ENCODE measurements at regions not wholly inside any gene's neighbourhood (a gene's known extent, or its start where the extent isn't known, plus 50 kb on each side); places are given as distances from the start of the nearest gene placed in this dataset.
"Not testable (repeated sequence)": the region's sequence is repeated elsewhere in the genome, so short reads cannot be mapped to it uniquely, and the experiment has no call there.

GRCh38 chr10:42722575-42722974 lies 60.0 kb upstream of the BMS1 start:
- 4% methylated on average over 4 of the region's 4 CpGs for WGBS (ENCODE audit: low lambda C conversion rate)

GRCh38 chr10:42723549-42723948 lies 59.0 kb upstream of the BMS1 start:
- H3F3A ChIP-seq (replicated peaks; ENCODE audit: insufficient read depth); H4K20me1 ChIP-seq (ENCODE audit: insufficient read depth); H3K27ac ChIP-seq (ENCODE audit: low read depth in 2 of 2, low read length in 1 of 2); H3K9me3 ChIP-seq; H3K4me1 ChIP-seq (ENCODE audit: control insufficient read depth in 1 of 2, insufficient read depth in 2 of 2, low read depth in 1 of 2, low read length in 1 of 2); H3K79me2 ChIP-seq (ENCODE audit: insufficient read depth); H3K9ac ChIP-seq; DNase-seq; POLR2A ChIA-PET; H3K4me2 ChIP-seq; H2AFZ ChIP-seq (ENCODE audit: low read depth); H3K4me3 ChIP-seq (ENCODE audit: low read depth in 2 of 2, low read length in 1 of 2); H3K9me2 ChIP-seq; H3K36me3 ChIP-seq (replicated peaks in 1 of 2; ENCODE audit: control insufficient read depth in 1 of 2, insufficient read depth in 2 of 2, low read length in 1 of 2): not testable (repeated sequence)
- WGBS (ENCODE audit: low lambda C conversion rate) = 1% methylated on average over 3 of the region's 3 CpGs
- CTCF ChIA-PET = interaction anchor here (1.5 kb wide), 1 partner anchor 30 kb away, joined by 5 read pairs; no protein-coding TSS in a partner anchor
- peaks cover 28% of the 10 kb centered on the region; the same call in 1 of the 2 replicates for H3K27me3 ChIP-seq (ENCODE audit: insufficient read depth)

More at GRCh38 chr10:42722575-42722974, 60.0 kb upstream of the BMS1 start:
- Histone ChIP-seq H3K27me3 (ENCODE audit: insufficient read depth) (peaks cover 28% of the 10 kb centered on the region; the same call in 1 of the 2 replicates), H3K27ac (ENCODE audit: low read depth in 2 of 2, low read length in 1 of 2) (no peak overlapping the region), H3K4me2 (no peak overlapping the region), H3K9me3 (no peaks in the 10 kb centered on the region), H3K9ac (no peak overlapping the region), H3K36me3 (replicated peaks in 1 of 2; ENCODE audit: control insufficient read depth in 1 of 2, insufficient read depth in 2 of 2, low read length in 1 of 2) (no peaks in the 10 kb centered on the region), H3K9me2 (no peaks in the 10 kb centered on the region), H4K20me1 (ENCODE audit: insufficient read depth) (no peaks in the 10 kb centered on the region), H3K4me1 (ENCODE audit: control insufficient read depth in 1 of 2, insufficient read depth in 2 of 2, low read depth in 1 of 2, low read length in 1 of 2) (no peaks in the 10 kb centered on the region), H2AFZ (ENCODE audit: low read depth) (no peak overlapping the region), H3K4me3 (ENCODE audit: low read depth in 2 of 2, low read length in 1 of 2) (no peak overlapping the region), H3K79me2 (ENCODE audit: insufficient read depth) (no peaks in the 10 kb centered on the region), H3F3A (replicated peaks; ENCODE audit: insufficient read depth) (no peaks in the 10 kb centered on the region)
- no peak for TF ChIP-seq PBX3 (IDR thresholded peaks at IDR 0.05)
- ChIA-PET POLR2A (no interaction called here), CTCF (no interaction called here)
- DNase-seq = no peak

- H3F3A ChIP-seq (replicated peaks; ENCODE audit: insufficient read depth); H2AFZ ChIP-seq (ENCODE audit: low read depth); POLR2A ChIA-PET: not testable (repeated sequence)
Observed at GRCh38 chr10:42724660-42725059, 57.9 kb upstream of the BMS1 start.

GRCh38 chr10:42732266-42732665 lies 50.3 kb upstream of the BMS1 start:
- Histone ChIP-seq H3K27ac (ENCODE audit: low read depth in 2 of 2, low read length in 1 of 2) (no peak overlapping the region), H3K4me2 (no peak overlapping the region), H3K36me3 (replicated peaks in 1 of 2; ENCODE audit: control insufficient read depth in 1 of 2, insufficient read depth in 2 of 2, low read length in 1 of 2) (no peaks in the 10 kb centered on the region), H3K79me2 (ENCODE audit: insufficient read depth) (no peaks in the 10 kb centered on the region), H3K4me1 (ENCODE audit: control insufficient read depth in 1 of 2, insufficient read depth in 2 of 2, low read depth in 1 of 2, low read length in 1 of 2) (no peaks in the 10 kb centered on the region), H4K20me1 (ENCODE audit: insufficient read depth) (no peaks in the 10 kb centered on the region), H2AFZ (ENCODE audit: low read depth) (no peak overlapping the region), H3K4me3 (ENCODE audit: low read depth in 2 of 2, low read length in 1 of 2) (no peak overlapping the region), H3K9ac (no peak overlapping the region), H3K9me2 (no peaks in the 10 kb centered on the region), H3F3A (replicated peaks; ENCODE audit: insufficient read depth) (no peaks in the 10 kb centered on the region), H3K9me3 (no peaks in the 10 kb centered on the region), H3K27me3 (ENCODE audit: insufficient read depth) (peaks cover 14% of the 10 kb centered on the region)
- TF ChIP-seq FOSL2 (IDR thresholded peaks at IDR 0.05; ENCODE audit: borderline replicate concordance, low read depth) = no peak
- no peak for TF ChIP-seq EP300 (IDR thresholded peaks at IDR 0.05; ENCODE audit: borderline replicate concordance in 1 of 2, low read depth in 1 of 2, low read length in 1 of 2)
- TF ChIP-seq JUND (IDR thresholded peaks at IDR 0.05) = no peak
- no peak for TF ChIP-seq PBX3 (IDR thresholded peaks at IDR 0.05)
- TF ChIP-seq USF2 (IDR thresholded peaks at IDR 0.05; ENCODE audit: borderline replicate concordance, low read depth, low read length) = no peak
- no peak for TF ChIP-seq TCF12 (IDR thresholded peaks at IDR 0.05)
- TF ChIP-seq YY1 (IDR thresholded peaks at IDR 0.05; ENCODE audit: low read depth) = no peak
- no peak for TF ChIP-seq GABPA (IDR thresholded peaks at IDR 0.05; ENCODE audit: low read depth)
- no peak for TF ChIP-seq IRF3 (IDR thresholded peaks at IDR 0.05; ENCODE audit: low read depth, low read length)
- no peak for TF ChIP-seq MAX (IDR thresholded peaks at IDR 0.05; ENCODE audit: low read depth)
- no peak for TF ChIP-seq MEF2A (IDR thresholded peaks at IDR 0.05; ENCODE audit: borderline replicate concordance, low read depth)
- no peak for TF ChIP-seq RFX5 (IDR thresholded peaks at IDR 0.05; ENCODE audit: low read length)
- POLR2A ChIA-PET = no interaction called here
- CTCF ChIA-PET = no interaction called here
- no peak for DNase-seq
- WGBS (ENCODE audit: low lambda C conversion rate) = 14% methylated on average over 4 of the region's 4 CpGs

More at GRCh38 chr10:42724660-42725059, 57.9 kb upstream of the BMS1 start:
- not testable (repeated sequence) for DNase-seq; H3K36me3 ChIP-seq (replicated peaks in 1 of 2; ENCODE audit: control insufficient read depth in 1 of 2, insufficient read depth in 2 of 2, low read length in 1 of 2); H3K4me3 ChIP-seq (ENCODE audit: low read depth in 2 of 2, low read length in 1 of 2); H3K79me2 ChIP-seq (ENCODE audit: insufficient read depth); H3K4me1 ChIP-seq (ENCODE audit: control insufficient read depth in 1 of 2, insufficient read depth in 2 of 2, low read depth in 1 of 2, low read length in 1 of 2); H3K27ac ChIP-seq (ENCODE audit: low read depth in 2 of 2, low read length in 1 of 2); H3K9me3 ChIP-seq; H3K9ac ChIP-seq; H3K4me2 ChIP-seq; H4K20me1 ChIP-seq (ENCODE audit: insufficient read depth); H3K9me2 ChIP-seq
- peaks cover 34% of the 10 kb centered on the region; the same call in 1 of the 2 replicates for H3K27me3 ChIP-seq (ENCODE audit: insufficient read depth)
- CTCF ChIA-PET = interaction anchor here (1.5 kb wide), 1 partner anchor 29 kb away, joined by 5 read pairs; no protein-coding TSS in a partner anchor
- WGBS (ENCODE audit: low lambda C conversion rate) = 3% methylated on average over 2 of the region's 2 CpGs
